HCT116 (cell line): ENCODE measurements at regions not wholly inside any gene's neighbourhood (a gene's known extent, or its start where the extent isn't known, plus 50 kb on each side); places are given as distances from the start of the nearest gene placed in this dataset.
"Not testable (repeated sequence)": the region's sequence is repeated elsewhere in the genome, so short reads cannot be mapped to it uniquely, and the experiment has no call there.

Source experiments
- ATAC-seq: fragments of 200-7000 bp; cut with Tn5 transposase; 2 replicates; pipeline ENCODE4 v1.9.1; 2020; ENCODE audit warnings: mild to moderate bottlenecking, moderate library complexity
- BruUV-seq: library from RNA; stranded (reverse); fragments of 400-500 nt; replicated peaks from 2 replicates; lab custom pipeline; 2021; lab: Mats Ljungman, UMichigan
- CTCF ChIA-PET: fragments of 300-600 bp; sonication (Branson Sonifier 250); formaldehyde crosslinking; loops from one replicate; lab custom pipeline; 2021; ENCODE audit warnings: antibody characterized with exemption; lab: Charles Lee
- POLR2A ChIA-PET: fragments of 300-600, 350-600 bp; sonication (Branson Sonifier 250); formaldehyde crosslinking; loops from one replicate; lab custom pipeline; 2021; ENCODE audit warnings: antibody characterized with exemption; lab: Charles Lee
- RAD21 ChIA-PET, 2 experiments: fragments of 300-600 bp; sonication (Branson Sonifier 250); formaldehyde crosslinking; loops; one replicate each; lab custom pipeline; 2023; ENCODE audit warnings: low total read pairs in 2 of 2; ENCODE audit not compliant: uncharacterized antibody in 2 of 2, unreplicated experiment in 2 of 2, low non-redundant PET in 1 of 2; lab: Charles Lee
- DNase-seq: peaks from one replicate; pipeline ENCODE4 v3.0.0-alpha.2; 2010; ENCODE audit warnings: low read depth, low spot score
- H2AFZ ChIP-seq: fragments of 200-600 bp; shearing (Covaris generic), sonication (generic); 2 replicates; pipeline ENCODE4 v1.6.1; 2017; ENCODE audit warnings: low read depth, mixed run types, mixed read lengths, antibody characterized with exemption, low read length; ENCODE audit not compliant: poor library complexity, severe bottlenecking
- H3K27ac ChIP-seq: 2 replicates; pipeline ENCODE4 v1.5.1; 2012; ENCODE audit warnings: low read depth, low read length
- H3K27me3 ChIP-seq: fragments of 200-600 bp; sonication (generic); 2 replicates; pipeline ENCODE4 v1.6.1; 2016; ENCODE audit warnings: mixed run types, low read length, mixed read lengths; ENCODE audit not compliant: insufficient read depth
- H3K36me3 ChIP-seq, 2 experiments: fragments of 200-500 bp in 1 of 2; fragments of 200-600 bp in 1 of 2; sonication (Bioruptor generic) in 1 of 2; sonication (generic) in 1 of 2; 2 replicates each; pipeline versions ENCODE4 v1.5.1 to v1.6.1; 2014 to 2016; ENCODE audit warnings: low read length in 2 of 2, inconsistent platforms in 1 of 2, mixed read lengths in 1 of 2, mixed run types in 1 of 2; ENCODE audit not compliant: insufficient read depth in 2 of 2, control insufficient read depth in 1 of 2
- H3K4me1 ChIP-seq, 2 experiments: fragments of 200-600 bp in 1 of 2; sonication (generic) in 1 of 2; 2 replicates each; pipeline versions ENCODE4 v1.5.1 to v1.6.1; 2012 to 2017; ENCODE audit warnings: low read length in 2 of 2, inconsistent platforms in 1 of 2, mild to moderate bottlenecking in 1 of 2, mixed read lengths in 1 of 2, mixed run types in 1 of 2, moderate library complexity in 1 of 2; ENCODE audit not compliant: insufficient read depth in 2 of 2, control insufficient read depth in 1 of 2
- H3K4me2 ChIP-seq: fragments of 200-600 bp; sonication (generic); 2 replicates; pipeline ENCODE4 v1.6.1; 2017; ENCODE audit warnings: mixed run types, low read length, mixed read lengths
- H3K4me3 ChIP-seq, 2 experiments: fragments of 200-600 bp in 1 of 2; sonication (generic) in 1 of 2; replicated peaks in 1 of 2; 2 replicates each; pipeline ENCODE4 v1.5.1; 2011 to 2016; ENCODE audit warnings: low read length in 2 of 2, control low read depth in 1 of 2, low read depth in 1 of 2, mild to moderate bottlenecking in 1 of 2, mixed read lengths in 1 of 2, mixed run types in 1 of 2
- H3K79me2 ChIP-seq: fragments of 200-600 bp; sonication (generic); 2 replicates; pipeline ENCODE4 v1.6.1; 2017; ENCODE audit warnings: mild to moderate bottlenecking, mixed run types, low read length, moderate library complexity, mixed read lengths; ENCODE audit not compliant: insufficient read depth
- H3K9ac ChIP-seq: fragments of 200-600 bp; sonication (generic); 2 replicates; pipeline ENCODE4 v1.6.1; 2016; ENCODE audit warnings: low read length, mixed read lengths
- H3K9me2 ChIP-seq: fragments of 200-600 bp; sonication (generic), shearing (Covaris generic); 2 replicates; pipeline ENCODE4 v1.6.1; 2017; ENCODE audit warnings: mixed run types, mild to moderate bottlenecking, moderate library complexity; ENCODE audit not compliant: insufficient read depth
- H3K9me3 ChIP-seq, 2 experiments: fragments of 200-500 bp in 1 of 2; fragments of 200-600 bp in 1 of 2; sonication (Bioruptor generic) in 1 of 2; sonication (generic) in 1 of 2; 2 replicates each; pipeline ENCODE4 v1.6.1; 2014 to 2017; ENCODE audit warnings: low read length in 2 of 2, mixed read lengths in 2 of 2, inconsistent platforms in 1 of 2, low read depth in 1 of 2, mild to moderate bottlenecking in 1 of 2, mixed run types in 1 of 2, moderate library complexity in 1 of 2; ENCODE audit not compliant: control insufficient read depth in 1 of 2, insufficient read depth in 1 of 2
- H4K20me1 ChIP-seq: fragments of 200-600 bp; sonication (generic), shearing (Covaris generic); 2 replicates; pipeline ENCODE4 v1.6.1; 2017; ENCODE audit warnings: mixed run types, mild to moderate bottlenecking, moderate library complexity; ENCODE audit not compliant: insufficient read depth
- intact Hi-C: fragments of 100-400 bp; cut with micrococcal nuclease; formaldehyde crosslinking; loops from 2 replicates; pipeline ENCODE4 v1.10.0; 2022

DNA sequence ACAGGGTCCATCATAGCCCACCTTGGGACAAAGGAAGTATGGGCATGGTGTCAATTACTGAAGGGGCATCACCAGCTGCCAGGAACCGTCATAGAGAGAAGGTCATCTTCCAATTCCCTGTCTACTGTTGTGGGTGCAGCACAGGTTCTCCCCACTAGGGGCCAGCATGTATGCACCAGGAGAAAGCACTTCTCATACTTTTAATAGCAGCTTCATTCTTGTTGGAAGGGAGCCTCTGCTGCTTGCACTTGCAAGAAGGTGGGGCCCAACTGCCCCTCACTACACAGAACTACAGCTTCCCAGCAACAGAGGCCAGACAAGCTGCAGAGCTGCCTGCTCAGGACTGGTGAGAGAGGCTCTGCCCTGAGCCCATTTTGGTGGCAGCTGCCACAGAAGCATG, 182.2 kb downstream of the SPIN4 start:
- H3K79me2 ChIP-seq, CTCF ChIA-PET, H3K4me1 ChIP-seq, H2AFZ ChIP-seq, H3K4me3 ChIP-seq, BruUV-seq, H3K36me3 ChIP-seq, H3K4me2 ChIP-seq, H4K20me1 ChIP-seq, H3K27me3 ChIP-seq, H3K9me2 ChIP-seq, DNase-seq, RAD21 ChIA-PET, intact Hi-C loops, H3K9ac ChIP-seq, H3K9me3 ChIP-seq, H3K27ac ChIP-seq, POLR2A ChIA-PET: not testable (repeated sequence)
- peak; percentile 79 for ATAC-seq

DNA sequence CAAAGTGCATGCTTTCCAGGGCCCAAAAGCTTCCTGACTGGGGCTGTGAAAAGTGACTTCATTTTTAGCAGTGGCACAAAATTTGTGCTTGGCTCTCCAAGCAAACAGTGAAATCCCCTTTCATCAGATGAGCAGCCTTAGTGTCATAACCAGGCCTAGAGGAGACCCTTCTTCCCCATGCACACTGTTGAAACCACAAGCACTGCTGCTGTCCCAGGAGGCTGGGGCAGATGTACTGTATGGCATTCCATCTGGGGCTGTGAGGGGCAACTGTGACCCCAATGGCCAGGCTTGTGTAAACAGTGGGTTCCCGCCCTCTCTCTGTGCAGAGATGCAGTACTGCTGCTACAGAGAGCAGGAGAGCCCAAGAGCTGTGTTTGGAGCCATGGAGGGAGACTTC, 184.1 kb downstream of the SPIN4 start:
- H3K27ac ChIP-seq, H3K36me3 ChIP-seq, H3K4me3 ChIP-seq, DNase-seq, RAD21 ChIA-PET, BruUV-seq, CTCF ChIA-PET, POLR2A ChIA-PET, intact Hi-C loops, H4K20me1 ChIP-seq, H3K9ac ChIP-seq, H3K27me3 ChIP-seq, H3K9me3 ChIP-seq, H3K4me2 ChIP-seq, H3K9me2 ChIP-seq, H3K79me2 ChIP-seq, ATAC-seq, H2AFZ ChIP-seq, H3K4me1 ChIP-seq: not testable (repeated sequence)

DNA sequence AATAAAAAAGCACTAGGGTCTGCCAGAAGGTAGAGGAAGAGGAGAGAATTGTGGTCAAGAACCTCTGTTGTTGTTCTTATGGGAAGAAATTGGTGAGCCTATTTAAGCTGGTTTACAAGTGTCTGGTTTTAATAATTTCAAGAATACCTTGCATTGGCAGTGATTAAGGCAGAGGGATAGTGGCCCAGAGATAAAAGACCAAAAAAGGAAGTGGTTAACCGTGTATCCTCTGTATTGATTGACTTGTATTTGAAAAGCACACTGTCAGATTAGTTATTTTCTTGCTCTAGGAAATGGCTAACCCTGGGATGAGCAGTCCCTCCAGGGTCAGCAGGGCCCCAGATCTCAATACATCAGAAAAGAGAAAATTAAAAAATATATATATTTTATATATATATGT, 190.1 kb downstream of the SPIN4 start:
- H3K36me3 ChIP-seq, H3K9me2 ChIP-seq, H3K9ac ChIP-seq, CTCF ChIA-PET, H3K4me2 ChIP-seq, intact Hi-C loops, H3K27me3 ChIP-seq, H4K20me1 ChIP-seq, H3K79me2 ChIP-seq, BruUV-seq, H3K4me1 ChIP-seq, H2AFZ ChIP-seq, H3K27ac ChIP-seq, DNase-seq, RAD21 ChIA-PET, ATAC-seq, H3K4me3 ChIP-seq, H3K9me3 ChIP-seq, POLR2A ChIA-PET: not testable (repeated sequence)

DNA sequence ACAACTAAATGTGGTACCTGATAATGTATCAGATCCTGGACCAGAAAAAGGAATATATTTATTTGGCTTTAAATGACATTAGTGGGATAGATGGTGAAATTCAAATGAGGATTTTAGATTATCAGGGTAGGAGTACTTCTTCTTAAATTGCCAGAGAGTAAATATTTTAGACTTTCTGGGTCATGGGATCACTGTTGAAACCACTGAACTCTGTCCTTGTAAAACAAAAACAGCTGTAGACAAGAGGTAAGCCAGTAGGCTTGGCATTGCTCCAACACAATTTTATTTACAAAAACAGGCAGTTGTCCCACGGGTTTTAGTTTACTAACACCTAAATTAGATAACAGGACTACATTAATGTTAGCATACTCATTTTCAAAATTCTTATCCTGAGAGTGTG, 190.8 kb downstream of the SPIN4 start:
- POLR2A ChIA-PET, CTCF ChIA-PET, H3K27ac ChIP-seq, H3K36me3 ChIP-seq, intact Hi-C loops, H4K20me1 ChIP-seq, H3K4me1 ChIP-seq, H3K9ac ChIP-seq, DNase-seq, H3K79me2 ChIP-seq, H3K9me2 ChIP-seq, H3K4me3 ChIP-seq, BruUV-seq, H2AFZ ChIP-seq, H3K9me3 ChIP-seq, ATAC-seq, H3K4me2 ChIP-seq, RAD21 ChIA-PET, H3K27me3 ChIP-seq: not testable (repeated sequence)

DNA sequence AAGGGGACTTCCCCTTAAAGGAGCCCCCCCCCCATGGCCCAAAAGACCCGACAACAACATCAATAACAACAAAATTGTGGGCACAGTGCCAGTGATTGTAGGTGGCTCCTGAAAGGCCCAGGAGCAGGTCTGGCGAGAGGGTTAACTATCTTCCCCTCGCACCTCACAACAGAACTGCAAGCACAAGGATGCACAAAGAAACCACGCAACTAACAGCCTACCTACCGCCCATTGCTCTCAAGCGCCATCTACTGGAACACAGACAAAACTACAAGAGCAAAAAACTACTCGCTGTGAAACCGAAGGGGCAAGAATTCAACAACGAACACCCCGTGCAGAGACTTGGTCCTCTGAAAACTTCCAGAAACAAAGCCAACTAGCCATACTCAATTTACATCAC, 205.6 kb downstream of the SPIN4 start:
- H3K9ac ChIP-seq, CTCF ChIA-PET, RAD21 ChIA-PET, DNase-seq, H3K4me3 ChIP-seq, H3K27ac ChIP-seq, intact Hi-C loops, H3K9me3 ChIP-seq, H3K4me1 ChIP-seq, H2AFZ ChIP-seq, H3K79me2 ChIP-seq, H3K4me2 ChIP-seq, BruUV-seq, H3K27me3 ChIP-seq, H3K36me3 ChIP-seq, H3K9me2 ChIP-seq, POLR2A ChIA-PET, H4K20me1 ChIP-seq: not testable (repeated sequence)
- peak; percentile 53; the same call in 1 of the 2 replicates for ATAC-seq
